Gastroesophageal sphincter (tissue), 3 donors: ENCODE measurements at regions not wholly inside any gene's neighbourhood (a gene's known extent, or its start where the extent isn't known, plus 50 kb on each side); places are given as distances from the start of the nearest gene placed in this dataset.

ENCODE experiments used
- EP300 ChIP-seq: sonication (generic); formaldehyde crosslinking; IDR thresholded peaks from one replicate; pipeline ENCODE4 v1.6.1; 2017; ENCODE audit warnings: antibody characterized with exemption, mild to moderate bottlenecking
- POLR2A ChIP-seq, 2 donors: fragments of 450-650 bp; IDR thresholded peaks; one replicate each; pipeline ENCODE4 v1.6.1; 2017; ENCODE audit warnings: antibody characterized with exemption in 2 of 2, mild to moderate bottlenecking in 2 of 2, moderate library complexity in 1 of 2
- TF ChIP-seq, protein P1 (sequence below), 4 experiments: fragments of 200-600 bp in 2 of 4; fragments of 450-650 bp in 2 of 4; sonication (generic) in 1 of 4; IDR thresholded peaks; one replicate each; pipeline ENCODE4 v1.5.1; 2017 to 2019; ENCODE audit warnings: antibody characterized with exemption in 4 of 4, mild to moderate bottlenecking in 2 of 4, moderate library complexity in 2 of 4

DNA sequence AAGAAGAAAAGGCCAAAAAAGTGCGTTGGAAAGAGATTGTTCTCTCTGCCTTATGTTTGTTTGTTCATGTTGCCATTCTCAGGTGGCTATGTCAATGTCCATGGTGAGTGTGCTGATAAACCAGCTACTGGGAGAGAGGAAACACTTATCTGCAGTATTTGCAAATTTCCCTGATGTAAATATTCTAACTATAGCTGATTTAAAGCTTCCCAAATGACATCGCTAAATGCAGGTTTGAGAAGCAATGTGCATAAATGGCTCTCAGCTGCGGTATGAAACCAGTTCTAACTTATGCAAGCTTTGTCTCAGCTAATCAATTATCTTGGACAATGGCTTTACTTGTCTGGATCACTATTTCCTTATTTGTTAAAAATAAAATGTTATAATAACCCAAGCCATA, 312.5 kb upstream of the ANO3 start:
- TF ChIP-seq, protein P1, sequence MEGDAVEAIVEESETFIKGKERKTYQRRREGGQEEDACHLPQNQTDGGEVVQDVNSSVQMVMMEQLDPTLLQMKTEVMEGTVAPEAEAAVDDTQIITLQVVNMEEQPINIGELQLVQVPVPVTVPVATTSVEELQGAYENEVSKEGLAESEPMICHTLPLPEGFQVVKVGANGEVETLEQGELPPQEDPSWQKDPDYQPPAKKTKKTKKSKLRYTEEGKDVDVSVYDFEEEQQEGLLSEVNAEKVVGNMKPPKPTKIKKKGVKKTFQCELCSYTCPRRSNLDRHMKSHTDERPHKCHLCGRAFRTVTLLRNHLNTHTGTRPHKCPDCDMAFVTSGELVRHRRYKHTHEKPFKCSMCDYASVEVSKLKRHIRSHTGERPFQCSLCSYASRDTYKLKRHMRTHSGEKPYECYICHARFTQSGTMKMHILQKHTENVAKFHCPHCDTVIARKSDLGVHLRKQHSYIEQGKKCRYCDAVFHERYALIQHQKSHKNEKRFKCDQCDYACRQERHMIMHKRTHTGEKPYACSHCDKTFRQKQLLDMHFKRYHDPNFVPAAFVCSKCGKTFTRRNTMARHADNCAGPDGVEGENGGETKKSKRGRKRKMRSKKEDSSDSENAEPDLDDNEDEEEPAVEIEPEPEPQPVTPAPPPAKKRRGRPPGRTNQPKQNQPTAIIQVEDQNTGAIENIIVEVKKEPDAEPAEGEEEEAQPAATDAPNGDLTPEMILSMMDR (IDR thresholded peaks at IDR 0.05), result no peak
- no peak for TF ChIP-seq POLR2A (IDR thresholded peaks at IDR 0.05)
- TF ChIP-seq EP300, result no peak
